NCI-H2081 treated with DMSO at 0.1 percent for 48 hours (cell line): ENCODE measurements at regions not wholly inside any gene's neighbourhood (a gene's known extent, or its start where the extent isn't known, plus 50 kb on each side); places are given as distances from the start of the nearest gene placed in this dataset.
"Not testable (repeated sequence)": the region's sequence is repeated elsewhere in the genome, so short reads cannot be mapped to it uniquely, and the experiment has no call there.

ENCODE experiments used
- DNase-seq: peaks from one replicate; lab custom pipeline; 2025; lab: John Stamatoyannopoulos, UW

DNA sequence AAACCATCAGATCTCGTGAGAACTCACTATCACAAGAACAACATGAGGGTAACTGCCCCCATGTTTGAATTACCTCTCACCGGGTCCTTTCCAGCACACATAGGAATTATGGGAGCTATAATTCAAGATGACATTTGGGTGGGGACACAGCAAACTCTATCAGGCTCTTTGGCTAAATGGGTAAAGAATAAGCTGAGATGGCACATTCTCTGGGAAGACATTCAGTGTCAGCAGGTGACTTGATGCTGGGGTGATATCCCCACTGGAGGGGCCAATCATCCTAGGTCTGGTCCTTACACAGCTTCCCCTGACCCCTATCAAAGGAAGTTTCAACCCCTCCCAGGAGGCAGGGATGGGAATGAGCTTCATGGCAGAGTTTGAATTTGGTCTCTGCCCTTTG is 664.0 kb upstream of the EEF2KMT start:
- DNase-seq = no peak

DNA sequence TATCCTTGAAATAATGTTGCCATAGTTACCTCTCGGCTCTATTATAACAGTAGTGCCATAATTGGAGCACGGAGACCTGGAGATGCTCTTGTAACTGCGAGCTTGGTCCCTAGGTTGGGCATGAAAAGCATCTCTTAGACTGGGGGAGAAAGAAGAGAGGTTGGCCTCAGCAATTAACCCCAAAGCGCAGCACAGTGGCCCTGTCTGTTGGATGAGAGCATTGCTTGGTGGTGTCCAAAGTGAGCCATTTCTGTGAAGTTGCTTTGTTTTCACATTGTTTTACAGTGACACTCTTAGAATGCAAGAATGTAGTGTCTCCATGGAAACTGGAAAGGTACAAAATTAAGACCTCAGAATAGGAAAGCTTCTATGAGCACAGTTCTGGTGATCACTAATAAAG is 660.7 kb upstream of the EEF2KMT start:
- DNase-seq = no peak

DNA sequence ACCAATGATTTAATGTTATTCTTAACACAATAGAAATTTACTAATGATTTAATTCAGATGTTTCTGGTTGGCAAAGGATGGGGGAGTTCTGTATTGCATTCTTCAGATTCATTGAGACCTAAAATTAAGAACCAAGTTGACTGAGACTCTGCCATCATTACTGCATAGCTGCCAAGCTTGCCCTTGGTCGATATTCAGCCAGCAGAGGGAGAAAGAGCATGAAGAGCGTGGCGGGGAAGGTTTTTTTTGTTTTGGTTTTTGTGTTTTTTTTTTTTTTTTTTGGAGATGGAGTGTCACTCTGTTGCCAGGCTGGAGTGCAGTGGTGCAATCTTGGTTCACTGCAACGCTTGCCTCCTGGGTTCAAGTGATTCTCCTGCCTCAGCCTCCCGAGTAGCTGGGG is 659.4 kb upstream of the EEF2KMT start:
- no peak for DNase-seq

DNA sequence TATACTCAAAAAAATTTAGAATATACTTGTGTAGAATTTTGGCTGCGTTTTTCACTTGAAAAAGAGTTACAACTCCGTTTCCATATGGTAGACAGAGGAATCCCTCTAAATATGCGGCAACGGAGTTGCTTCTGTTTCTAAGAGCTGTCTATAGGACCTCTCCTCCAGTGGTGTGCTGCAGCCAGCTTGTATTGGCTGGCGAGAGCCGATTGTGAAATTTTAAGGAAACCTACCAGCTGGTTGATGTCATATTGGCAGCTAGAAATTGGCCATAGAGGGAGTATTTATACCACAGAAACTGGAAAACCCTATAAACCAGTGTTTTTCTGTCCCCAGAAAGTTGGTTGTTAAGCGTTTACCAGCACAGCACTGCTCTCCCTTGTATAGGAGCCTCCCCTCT is 655.8 kb upstream of the EEF2KMT start:
- DNase-seq = no peak

DNA sequence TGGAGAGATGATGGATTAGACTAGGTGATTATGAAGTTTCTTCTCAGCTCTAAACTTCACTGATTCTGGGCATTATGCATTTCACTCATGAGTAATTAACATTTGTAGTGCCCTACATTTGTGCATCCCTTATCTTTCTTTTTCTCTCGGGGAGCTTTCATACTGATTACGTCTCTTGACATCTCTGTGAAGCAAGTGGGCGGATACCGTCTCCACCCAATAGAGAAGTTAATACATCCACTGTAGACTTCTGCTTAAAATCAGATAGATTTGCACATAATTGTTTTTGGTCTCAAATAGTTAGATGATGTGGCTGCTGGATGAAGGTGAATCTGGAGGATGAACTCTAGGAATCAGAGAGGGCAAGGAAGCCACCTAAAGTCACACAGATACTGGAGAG is 653.6 kb upstream of the EEF2KMT start:
- DNase-seq = no peak

DNA sequence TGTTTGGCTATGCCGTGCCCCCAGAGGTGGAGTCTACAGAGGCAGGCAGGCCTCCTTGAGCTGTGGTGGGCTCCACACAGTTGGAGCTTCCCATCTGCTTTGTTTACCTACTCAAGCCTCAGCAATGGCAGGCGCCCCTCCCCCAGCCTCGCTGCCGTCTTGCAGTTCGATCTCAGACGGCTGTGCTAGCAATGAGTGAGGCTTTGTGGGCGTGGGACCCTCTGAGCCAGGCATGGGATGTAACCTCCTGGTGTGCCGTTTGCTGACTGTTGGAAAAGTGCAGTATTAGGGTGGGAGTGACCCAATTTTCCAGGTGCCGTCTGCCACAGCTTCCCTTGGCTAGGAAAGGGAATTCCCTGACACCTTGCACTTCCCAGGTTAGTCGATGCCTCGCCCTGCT is 652.8 kb upstream of the EEF2KMT start:
- DNase-seq = not testable (repeated sequence)

DNA sequence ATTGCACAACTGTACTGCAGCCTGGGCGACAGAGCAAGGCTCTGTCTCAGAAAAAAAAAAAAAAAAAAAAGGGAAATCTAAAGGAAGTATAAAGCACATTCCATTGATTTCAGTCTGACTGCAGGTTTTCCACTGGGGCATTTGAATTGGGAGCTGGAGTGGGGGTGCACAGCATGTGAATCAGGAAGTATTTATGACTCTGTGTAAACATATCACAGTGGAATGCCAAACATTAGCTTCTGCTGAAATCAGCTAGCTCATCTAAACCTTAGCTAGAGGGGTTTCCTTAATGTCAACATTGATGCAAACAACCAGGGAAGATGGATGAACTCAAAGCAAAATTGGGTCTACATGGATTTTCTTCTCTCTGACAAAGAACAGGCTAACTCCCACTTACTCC is 641.0 kb upstream of the EEF2KMT start:
- DNase-seq = no peak

DNA sequence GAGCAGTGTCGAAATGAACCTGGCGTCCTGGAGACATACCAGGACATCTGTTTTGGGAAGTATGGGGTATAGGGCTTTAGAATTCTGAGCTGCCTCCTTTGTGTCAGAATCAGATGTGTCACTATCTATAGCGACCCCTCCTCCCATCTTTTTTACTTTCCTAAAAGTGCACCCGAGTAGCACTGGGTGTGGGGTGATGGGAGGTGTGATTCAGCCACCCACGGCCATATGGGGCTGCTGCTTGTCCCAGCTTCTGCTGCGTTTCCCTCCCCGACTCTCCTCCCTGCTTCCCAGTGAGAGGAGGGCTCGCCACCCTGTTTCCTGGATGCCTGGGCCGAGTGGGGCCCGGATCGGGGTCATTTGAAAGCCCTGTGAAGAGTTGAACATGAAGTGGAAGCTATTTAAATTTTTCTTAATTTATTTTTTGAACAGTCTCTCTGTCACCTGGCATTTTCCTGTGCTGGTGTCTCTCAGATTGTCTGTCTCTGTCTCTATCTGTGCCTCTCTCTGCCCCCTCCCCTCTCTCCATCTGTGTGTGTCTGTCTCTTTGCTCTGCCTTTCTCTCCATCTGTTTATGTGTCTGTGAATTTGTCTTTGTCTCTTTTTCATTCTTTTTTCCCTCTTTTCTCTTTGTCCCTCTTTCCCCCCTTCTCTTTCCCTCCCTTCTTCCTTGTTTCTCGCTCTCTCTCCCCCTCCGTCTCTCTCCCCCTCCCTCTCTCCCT is 638.8 kb upstream of the EEF2KMT start:
- DNase-seq = no peak

DNA sequence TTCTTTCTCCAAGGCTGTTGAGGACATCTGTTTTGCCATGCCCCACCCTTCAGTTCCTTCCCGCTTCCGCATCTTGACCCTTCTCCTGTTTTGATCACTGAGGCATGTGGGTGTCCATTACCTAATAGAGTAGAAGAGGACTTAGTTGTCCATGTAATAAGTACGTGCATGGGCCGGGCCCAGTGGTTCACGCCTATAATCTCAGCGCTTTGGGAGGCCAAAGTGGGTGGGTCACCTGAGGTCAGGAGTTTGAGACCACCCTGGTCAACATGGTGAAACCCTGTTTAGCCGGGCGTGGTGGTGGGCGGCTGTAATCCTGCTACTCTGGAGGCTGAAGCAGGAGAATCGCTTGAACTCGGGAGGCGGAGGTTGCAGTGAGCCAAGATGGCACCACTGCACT is 637.8 kb upstream of the EEF2KMT start:
- no peak for DNase-seq

DNA sequence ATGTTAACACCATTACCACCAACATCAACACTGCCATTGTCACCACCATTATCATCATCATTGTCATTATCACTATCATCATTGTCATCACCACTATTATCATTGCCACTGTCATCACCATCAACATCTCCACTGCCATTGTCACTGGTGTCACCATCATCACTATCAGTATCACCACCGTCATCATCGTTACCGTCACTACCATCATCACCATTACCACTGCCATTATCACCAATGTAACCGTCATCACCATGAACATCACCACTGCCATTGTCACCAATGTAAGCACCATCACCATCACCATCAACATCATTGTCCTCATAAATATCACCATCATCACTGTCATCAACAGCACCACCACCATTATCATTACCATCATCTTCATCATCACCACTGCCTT is 633.2 kb upstream of the EEF2KMT start:
- no peak for DNase-seq

DNA sequence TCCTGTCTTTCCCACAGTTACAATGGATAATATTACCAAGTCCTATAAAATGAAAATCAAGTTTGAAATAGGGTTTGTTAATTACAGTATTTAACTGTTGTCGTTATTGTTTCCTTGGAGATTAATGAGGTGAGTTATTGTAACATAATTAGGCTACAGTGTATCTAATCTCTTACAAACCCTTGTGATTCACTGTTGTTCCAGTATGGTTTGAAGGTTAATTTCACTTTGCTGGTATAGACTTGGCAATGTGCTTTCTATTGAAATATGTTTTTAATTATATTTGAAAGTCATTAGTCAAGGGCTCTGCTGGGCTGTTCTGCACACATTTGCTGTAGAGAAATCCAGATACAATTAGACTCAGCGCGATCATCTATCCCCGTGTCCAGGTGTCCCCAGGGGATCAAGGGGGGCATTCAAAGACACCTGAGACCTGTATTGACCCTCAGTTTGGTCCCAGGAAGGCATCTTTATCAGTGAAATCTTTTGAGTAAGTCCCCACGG is 624.6 kb upstream of the EEF2KMT start:
- no peak for DNase-seq

DNA sequence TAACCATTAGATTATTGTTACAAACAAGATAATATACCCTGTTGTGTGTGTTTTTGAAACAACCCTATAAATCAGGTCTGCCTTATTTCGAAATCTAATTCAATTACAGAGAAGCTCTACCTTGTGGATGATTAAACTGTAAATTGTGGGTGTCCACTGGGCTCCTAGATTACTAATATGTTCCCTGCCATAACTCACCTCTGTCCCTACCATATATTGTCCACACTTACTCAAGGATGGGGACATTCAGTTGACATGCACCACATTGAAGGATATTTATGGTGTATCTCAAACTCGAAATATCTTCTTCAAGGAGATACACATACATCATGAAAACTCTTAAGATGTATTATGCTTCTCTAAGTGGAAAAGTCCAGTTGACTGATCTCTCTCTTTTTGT is 617.6 kb upstream of the EEF2KMT start:
- DNase-seq = no peak

DNA sequence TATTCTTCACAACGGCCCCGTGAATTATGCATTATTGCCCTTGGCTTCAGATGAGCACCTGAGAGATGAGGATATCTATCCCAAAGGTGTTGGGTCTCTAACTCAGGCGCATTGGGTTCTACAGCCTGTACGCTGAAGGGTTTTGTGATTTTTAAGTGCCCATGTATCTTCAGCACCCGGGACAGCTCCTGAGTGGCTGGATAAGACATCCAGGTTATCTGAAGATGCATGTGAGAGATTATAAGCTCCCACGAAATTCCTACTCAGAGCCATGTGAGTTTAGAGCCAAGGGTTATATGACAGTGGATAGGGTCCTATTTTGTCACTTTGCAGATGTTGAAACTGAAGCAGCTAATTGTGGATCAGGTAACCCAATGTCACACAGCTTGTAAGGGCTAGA is 612.3 kb upstream of the EEF2KMT start:
- DNase-seq = no peak

DNA sequence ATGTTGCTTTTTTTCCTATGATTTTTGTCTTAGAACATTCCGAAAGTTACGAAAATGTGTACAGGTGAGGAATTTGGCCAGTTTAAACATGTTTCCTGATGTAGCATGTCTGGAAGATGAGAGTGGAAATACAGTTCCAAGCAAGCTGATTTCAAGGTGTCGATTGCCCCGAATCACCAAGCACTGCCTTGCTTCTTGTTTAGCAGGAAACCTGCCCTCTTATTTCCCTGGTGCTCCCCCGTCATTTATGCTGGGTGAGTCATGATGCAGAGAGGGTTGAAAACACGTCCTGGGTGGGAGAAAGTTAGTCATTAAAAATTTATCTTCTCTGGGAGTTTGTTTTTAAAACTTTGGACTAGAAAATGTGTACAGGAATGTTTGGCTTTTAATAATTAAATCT is 608.6 kb upstream of the EEF2KMT start:
- no peak for DNase-seq

DNA sequence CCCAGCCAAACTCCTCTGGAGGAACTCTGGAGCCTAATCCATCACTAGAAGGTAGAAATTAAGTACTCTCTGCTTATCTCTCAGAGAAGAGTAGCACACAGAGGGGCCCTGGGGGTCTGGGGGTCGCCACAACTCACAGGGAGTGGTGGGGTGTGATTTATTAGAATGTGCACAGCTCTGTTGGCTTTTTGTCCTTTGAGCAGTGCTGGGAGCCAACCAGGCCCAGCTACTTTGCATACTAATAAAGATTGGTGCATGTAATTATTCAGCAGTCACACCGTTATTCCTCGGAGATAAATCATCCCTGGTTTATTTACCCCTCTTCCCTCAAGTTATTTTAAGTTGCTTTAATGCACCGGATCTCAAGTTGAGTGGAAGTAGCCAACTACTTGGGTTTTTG is 606.7 kb upstream of the EEF2KMT start:
- DNase-seq = no peak

DNA sequence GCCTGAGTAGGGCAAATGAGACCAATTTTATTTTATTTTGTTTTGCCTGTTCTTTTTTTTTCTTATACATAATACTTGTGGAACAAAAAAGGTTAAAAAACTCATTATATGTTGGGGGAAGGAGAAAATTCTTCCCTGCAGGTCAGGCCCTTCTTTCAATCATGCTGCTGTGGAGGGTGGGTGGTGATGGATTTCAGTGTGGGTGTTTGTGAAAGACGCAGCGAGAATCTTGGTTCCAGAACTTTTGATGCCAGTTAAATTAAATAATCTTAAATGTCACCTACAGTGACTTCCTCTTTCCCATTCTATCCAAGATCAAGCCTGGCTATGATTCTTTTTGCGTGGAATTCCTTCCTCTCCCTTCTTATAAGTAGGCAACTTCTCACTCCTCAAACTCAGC is 595.8 kb upstream of the EEF2KMT start:
- DNase-seq = no peak

DNA sequence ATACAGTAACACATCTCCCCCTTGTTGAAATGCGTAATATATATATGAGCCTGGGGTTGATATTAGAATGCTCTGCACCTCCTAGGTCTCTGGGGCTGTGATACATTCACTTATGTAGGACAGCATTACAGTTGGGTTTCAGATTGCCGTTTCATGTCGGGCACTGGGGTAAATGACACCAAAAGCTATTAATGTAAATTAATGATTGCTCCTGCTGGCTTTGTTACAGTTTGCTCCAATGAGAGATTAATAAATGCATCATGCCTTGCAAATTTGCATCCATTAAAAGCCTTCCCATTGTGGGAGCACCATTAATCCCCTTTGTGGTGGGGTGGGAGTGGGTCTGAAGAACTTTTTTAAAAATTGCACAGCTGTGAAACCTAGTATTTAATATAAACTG is 584.4 kb upstream of the EEF2KMT start:
- DNase-seq = no peak

DNA sequence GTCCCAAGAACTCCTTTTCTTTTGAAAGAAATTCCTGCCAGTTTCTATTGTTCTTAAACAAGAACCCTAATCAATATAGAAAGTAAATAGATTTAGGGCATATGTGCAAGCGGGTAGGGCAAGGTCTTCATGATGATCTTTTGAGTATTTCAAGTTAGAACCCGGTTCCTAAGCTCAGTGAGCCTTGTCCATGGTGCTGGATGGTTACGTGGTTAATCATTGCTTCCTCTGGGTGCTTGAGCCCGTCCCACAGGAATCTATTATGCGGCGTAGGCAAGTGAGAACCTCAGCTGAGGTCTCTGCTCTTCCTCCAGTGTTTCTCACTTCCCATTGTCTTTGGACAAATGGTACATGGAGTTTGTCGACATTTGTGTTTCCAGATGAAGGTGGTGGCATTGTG is 580.8 kb upstream of the EEF2KMT start:
- DNase-seq = no peak

DNA sequence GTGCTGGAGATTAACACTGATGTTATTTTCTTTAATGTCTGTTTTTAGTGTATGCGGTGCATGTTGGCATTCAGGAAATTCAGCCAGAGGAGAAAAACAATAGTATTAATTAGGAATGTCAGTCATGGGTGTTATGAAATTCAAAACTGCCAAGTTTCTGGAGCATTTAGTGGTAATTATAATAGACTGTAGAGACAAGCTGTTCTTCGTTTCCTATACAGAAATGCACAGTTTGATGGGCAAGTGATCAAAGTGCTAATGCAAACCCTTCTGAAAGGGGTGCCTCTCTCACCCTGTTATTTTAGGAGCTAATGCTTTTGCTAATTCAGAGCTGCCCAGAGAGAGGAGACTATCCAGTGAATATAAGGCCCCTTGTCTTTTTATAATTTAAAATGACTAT is 573.8 kb upstream of the EEF2KMT start:
- DNase-seq = no peak

DNA sequence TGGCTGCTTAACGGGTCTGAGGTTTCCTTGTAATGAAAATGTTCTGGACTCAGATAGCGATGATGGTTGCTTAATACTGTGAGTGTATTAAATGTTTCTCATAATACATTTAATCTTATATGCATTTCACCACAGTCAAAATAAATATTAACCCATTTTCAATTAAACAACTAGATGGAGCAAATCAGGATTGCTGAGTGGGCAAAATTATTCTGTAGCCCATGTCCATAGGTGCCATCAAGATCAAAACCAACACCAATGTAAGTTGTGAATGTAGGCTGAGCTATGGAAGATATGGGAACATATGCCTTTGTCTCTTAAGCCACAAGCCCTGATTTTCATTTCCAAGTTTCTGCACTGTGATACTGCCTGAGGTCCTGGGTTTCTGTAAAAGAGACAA is 572.6 kb upstream of the EEF2KMT start:
- DNase-seq = no peak

DNA sequence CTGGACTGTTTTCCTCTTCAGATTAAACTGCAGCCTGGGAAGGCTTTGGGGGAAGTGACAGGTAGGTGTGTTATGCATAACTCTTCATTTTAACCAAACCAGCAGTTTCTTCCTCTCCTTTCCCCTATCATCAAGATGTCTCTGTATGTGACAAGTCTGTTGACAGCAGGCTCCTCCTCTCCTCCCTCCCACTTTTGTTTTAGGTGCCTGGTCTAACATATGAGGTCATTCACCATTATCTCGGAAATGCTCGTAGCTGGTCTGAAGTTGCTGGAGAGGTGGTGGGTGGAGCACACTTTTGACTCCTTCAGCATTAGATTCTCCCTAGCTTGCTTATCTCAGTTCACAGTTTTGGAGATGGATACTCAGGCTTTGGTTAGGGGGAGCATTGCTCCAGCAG is 571.0 kb upstream of the EEF2KMT start:
- DNase-seq = no peak

DNA sequence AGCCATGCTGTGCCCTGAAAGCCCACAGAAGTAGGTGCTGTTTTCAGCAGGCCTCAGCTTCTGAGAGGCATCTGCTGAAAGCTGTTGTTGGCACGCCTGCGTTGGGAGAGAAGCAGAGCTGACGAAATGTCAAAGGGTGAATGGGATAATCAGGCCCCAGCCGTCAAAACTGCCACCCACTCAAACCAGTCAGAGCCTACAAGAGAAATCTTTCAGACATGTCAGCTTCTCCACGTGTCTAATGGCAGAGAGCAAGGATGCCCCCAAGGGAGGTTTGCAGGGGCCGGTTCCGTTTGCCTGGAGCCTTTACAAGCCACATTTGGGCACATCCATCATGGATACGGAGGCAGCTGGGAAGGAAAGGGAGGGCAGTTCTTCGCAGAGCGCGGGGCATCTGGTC is 568.2 kb upstream of the EEF2KMT start:
- no peak for DNase-seq

DNA sequence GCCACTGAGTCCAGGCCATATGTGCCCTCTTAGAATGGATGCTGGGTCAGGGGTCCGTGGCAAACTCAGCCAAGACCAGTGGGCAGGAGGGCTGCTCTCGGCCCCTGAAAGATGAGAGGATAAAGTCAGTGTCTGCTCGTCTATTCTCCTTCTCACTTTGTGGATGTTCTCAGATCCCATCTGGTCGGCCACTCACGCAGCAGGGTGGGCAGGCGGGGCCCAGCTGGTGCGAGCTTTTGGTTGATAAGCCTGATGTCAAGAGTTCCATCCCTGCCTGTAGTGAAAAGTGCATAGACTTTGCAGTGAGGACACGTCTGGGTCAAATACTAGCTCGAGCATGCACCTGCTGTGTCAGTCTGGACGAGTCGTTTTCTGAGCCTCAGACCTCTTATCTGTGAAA is 556.2 kb upstream of the EEF2KMT start:
- DNase-seq = no peak

DNA sequence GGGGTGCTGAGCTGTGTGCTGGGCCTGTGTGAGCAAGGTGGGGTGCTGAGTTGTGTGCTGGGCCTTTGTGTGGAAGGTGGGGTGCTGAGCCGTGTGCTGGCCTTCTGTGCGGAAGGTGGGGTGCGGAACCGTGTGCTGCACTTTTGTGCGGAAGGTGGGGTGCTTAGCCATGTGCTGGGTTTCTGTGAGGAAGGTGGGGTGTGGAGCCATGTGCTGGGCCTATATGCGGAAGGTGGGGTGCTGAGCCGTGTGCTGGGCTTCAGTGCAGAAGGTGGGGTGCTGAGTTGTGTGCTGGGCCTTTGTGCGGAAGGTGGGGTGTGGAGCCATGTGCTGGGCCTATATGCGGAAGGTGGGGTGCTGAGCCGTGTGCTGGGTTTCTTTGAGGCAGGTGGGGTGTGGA is 555.4 kb upstream of the EEF2KMT start:
- no peak for DNase-seq
